Esophagus (tissue), 2 donors: ENCODE measurements at regions not wholly inside any gene's neighbourhood (a gene's known extent, or its start where the extent isn't known, plus 50 kb on each side); places are given as distances from the start of the nearest gene placed in this dataset.

Source experiments
- H3K27ac ChIP-seq, 2 donors: one replicate each; pipeline ENCODE4 v1.5.1; 2013; ENCODE audit warnings: low read depth in 2 of 2, mild to moderate bottlenecking in 2 of 2, inconsistent platforms in 1 of 2, low read length in 1 of 2, moderate library complexity in 1 of 2
- H3K27me3 ChIP-seq, 2 donors: one replicate each; pipeline ENCODE4 v1.6.1; 2013; ENCODE audit warnings: low read length in 2 of 2, control low read depth in 1 of 2, mild to moderate bottlenecking in 1 of 2; ENCODE audit not compliant: insufficient read depth in 2 of 2, control insufficient read depth in 1 of 2
- H3K36me3 ChIP-seq, 2 donors: one replicate each; pipeline ENCODE4 v1.6.1; 2013; ENCODE audit warnings: low read length in 1 of 2; ENCODE audit not compliant: control insufficient read depth in 2 of 2, insufficient read depth in 2 of 2
- H3K4me1 ChIP-seq, 2 donors: one replicate each; pipeline ENCODE4 v1.6.1; 2013; ENCODE audit warnings: low read length in 1 of 2; ENCODE audit not compliant: control insufficient read depth in 2 of 2, insufficient read depth in 2 of 2
- H3K4me3 ChIP-seq, 2 donors: one replicate each; pipeline ENCODE4 v1.5.1; 2013; ENCODE audit warnings: low read length in 2 of 2, mild to moderate bottlenecking in 2 of 2, low read depth in 1 of 2, moderate library complexity in 1 of 2
- H3K9me3 ChIP-seq, 2 donors: one replicate each; pipeline ENCODE4 v1.6.1; 2013; ENCODE audit warnings: mild to moderate bottlenecking in 2 of 2, low read depth in 1 of 2, low read length in 1 of 2, moderate library complexity in 1 of 2; ENCODE audit not compliant: control insufficient read depth in 2 of 2, insufficient read depth in 1 of 2
- WGBS, 2 donors: extraction: QIAGEN DNeasy Blood & Tissue Kit; methylation state at CpG; one replicate each; pipeline ENCODE4 v1.1.7; 2013; 5-methylcytosine and 5-hydroxymethylcytosine counted together
- donor health status: healthy with polysubstance abuse.
- donor health status: Bipolar disorder and iron deficiency.

DNA sequence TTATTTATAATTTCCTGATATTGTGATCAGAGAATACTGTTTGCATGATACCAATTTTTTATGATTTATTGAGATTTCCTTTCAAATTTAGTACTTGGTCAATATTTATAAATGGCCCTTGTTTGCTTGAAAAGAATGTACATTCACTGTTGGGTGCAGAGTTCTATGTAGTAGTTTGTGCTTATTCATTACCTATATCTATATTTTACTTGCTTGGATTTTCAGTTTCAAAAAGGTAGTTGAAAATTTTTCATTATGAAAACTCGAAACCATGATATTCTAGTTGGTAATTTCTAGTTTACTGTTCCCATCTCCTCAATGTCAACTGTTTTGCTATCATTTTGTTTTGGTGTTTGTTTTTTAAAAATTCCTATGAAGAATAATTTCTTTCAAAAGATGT lies 155.7 kb downstream of the AASDHPPT start:
- no peaks in the 10 kb centered on the region for H3K27me3 ChIP-seq
- H3K4me1 ChIP-seq = no peaks in the 10 kb centered on the region
- H3K27ac ChIP-seq = no peak overlapping the region
- H3K9me3 ChIP-seq = peaks cover 0 to 2% of the 10 kb centered on the region in 2 donors
- no peaks in the 10 kb centered on the region for H3K36me3 ChIP-seq
- 81 to 84% methylated on average over 1 of the region's 1 CpG for WGBS, 2 donors
- no peak overlapping the region for H3K4me3 ChIP-seq

DNA sequence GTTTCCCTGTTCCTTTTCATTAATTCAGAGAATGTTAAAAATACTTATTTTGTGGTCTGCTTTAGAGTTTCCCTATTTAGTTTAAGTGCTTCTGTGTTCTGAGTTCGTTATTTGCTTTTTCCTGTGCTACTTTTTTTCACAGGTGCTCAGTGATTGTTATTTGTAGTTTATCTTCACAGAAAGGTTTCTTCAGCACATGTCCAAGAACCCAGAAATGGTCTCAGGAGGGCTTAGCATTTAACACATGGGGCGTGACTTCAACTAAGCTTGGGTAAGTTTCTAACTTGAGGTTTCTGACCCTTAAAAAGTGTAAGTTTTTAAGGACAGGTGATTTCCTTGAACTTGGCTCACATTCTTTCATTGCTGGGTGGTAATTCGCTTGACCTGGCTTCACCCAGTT lies 157.3 kb downstream of the AASDHPPT start:
- Histone ChIP-seq H3K9me3 (no peaks in the 10 kb centered on the region), H3K27me3 (no peaks in the 10 kb centered on the region), H3K4me3 (no peak overlapping the region), H3K4me1 (no peaks in the 10 kb centered on the region), H3K36me3 (no peaks in the 10 kb centered on the region), H3K27ac (no peak overlapping the region)
- WGBS, 2 donors = 80% methylated on average over 3 of the region's 3 CpGs

DNA sequence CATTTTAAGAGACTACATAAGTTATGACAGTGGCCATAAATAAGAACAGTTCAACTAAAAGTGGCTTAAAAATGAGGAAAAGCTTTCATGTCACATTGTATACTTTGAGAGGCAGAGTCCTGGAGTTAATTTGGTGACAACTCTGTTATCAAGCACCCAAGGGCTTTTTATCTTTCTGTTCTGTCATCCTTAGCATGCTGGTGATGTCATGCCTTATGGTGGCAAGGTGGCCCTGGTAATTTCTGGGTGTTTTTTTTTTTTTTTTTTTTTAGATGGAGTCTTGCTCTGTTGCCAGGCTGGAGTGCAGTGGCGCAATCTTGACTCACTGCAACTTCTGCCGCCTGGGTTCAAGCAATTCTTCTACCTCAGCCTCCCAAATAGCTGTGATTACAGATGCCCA lies 158.8 kb downstream of the AASDHPPT start:
- Histone ChIP-seq H3K27me3 (no peaks in the 10 kb centered on the region), H3K36me3 (no peaks in the 10 kb centered on the region), H3K4me3 (no peak overlapping the region), H3K9me3 (no peaks in the 10 kb centered on the region), H3K4me1 (no peaks in the 10 kb centered on the region), H3K27ac (no peak overlapping the region)
- WGBS, 2 donors = 96 to 100% methylated on average over 2 of the region's 2 CpGs

DNA sequence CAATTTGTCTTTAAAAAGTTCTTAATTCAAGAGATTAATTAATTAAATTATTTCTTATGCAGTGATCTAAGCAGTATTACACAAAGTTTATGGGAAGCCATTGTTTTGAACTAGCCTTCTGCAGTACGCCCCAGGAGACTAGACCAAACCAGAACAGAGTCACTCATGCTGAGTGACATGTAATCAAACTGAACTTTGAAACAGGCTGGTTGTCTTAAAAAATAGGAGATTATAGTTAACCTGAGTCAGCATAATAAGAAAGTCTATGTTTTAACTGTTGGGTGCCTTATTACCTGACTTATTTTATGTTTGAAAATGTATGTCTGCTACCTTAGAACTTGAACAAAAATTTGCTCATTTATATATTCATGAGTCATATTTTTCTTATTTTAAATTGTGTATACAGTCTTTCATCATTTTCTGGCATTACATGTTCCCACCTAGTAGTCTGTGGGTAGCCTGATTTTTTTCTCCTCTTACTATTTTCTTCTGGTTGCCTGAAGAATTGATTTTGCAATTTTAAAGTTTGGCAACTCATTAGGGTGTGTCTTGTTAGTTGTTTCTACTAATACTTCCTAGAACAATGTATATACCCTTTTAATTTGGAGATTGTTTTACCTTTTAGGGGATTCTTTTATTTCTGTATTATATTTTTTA lies 161.4 kb downstream of the AASDHPPT start:
- H3K4me3 ChIP-seq = no peak overlapping the region
- H3K4me1 ChIP-seq = no peaks in the 10 kb centered on the region
- H3K36me3 ChIP-seq = no peaks in the 10 kb centered on the region
- H3K9me3 ChIP-seq = no peaks in the 10 kb centered on the region
- WGBS, 2 donors = 68 to 74% methylated on average over 1 of the region's 1 CpG
- H3K27me3 ChIP-seq = no peaks in the 10 kb centered on the region
- H3K27ac ChIP-seq = no peak overlapping the region

DNA sequence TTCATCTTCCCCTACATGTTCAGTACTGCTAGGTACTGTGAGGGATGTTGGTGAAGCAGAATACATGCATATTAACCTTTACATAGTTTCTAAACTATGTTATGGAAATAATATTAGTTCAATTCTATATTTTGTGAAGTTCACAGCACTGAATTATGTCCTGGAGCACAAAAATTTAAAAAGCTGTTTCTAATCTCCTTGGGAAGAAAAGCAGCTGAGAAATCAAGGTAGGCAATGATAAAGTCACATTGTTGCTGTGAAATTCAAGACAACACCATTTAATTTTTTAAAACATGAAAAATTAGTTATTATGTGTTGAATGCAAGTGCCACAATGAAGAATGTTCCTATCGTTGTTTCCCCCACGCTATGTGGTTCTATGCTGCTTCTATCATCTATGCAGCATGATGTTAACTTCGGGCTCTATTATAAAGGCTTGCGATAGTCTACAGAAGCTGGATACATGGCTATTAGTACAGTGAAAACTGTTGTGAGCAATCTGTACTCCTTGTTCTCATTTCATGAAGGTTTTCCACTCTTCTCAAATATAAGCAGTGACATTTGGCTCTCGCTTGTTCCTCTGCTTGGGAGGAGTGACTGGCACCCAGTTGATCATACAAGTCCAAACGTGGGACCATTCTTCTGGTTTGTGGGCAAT lies 164.3 kb downstream of the AASDHPPT start:
- H3K36me3 ChIP-seq = no peaks in the 10 kb centered on the region
- H3K4me3 ChIP-seq = no peak overlapping the region
- no peaks in the 10 kb centered on the region for H3K27me3 ChIP-seq
- H3K4me1 ChIP-seq = no peaks in the 10 kb centered on the region
- 79 to 87% methylated on average over 6 of the region's 6 CpGs for WGBS, 2 donors
- H3K27ac ChIP-seq = no peak overlapping the region
- no peaks in the 10 kb centered on the region for H3K9me3 ChIP-seq

DNA sequence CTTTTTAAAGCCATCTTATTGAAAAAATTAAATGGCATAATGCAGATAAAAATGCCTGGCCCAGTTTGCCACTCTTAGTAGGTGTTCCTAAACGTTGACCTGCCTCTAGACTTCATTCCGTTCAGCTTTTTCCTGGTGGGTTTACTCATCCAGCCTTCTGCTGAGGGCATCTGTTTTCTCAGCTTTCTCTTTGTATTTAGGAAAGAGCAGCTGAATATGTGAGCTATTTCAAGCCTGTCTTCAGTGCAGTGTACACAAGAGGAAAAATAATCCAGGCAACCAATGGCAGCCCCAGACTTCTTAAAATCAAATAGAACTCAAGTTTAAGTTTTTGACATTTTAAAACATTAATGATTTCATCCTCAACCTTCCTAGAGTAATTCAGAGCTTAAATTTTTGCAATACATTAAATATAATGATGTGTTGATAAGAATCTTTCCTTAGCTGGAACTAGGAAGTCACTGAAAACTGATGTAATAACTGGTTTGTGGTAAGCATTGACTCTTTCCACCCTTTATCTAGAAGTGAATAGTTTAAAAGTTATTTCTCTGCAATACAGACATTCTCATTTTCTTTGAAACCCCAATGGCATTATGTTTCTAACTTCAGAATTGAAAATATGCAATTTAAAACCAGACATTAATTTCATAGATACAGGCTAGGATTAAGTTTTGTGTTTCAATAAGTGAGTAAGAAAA lies 165.4 kb downstream of the AASDHPPT start:
- H3K27me3 ChIP-seq = no peaks in the 10 kb centered on the region
- WGBS, 2 donors = 28 to 49% methylated on average over 2 of the region's 2 CpGs
- no peaks in the 10 kb centered on the region for H3K9me3 ChIP-seq
- no peak overlapping the region for H3K4me3 ChIP-seq
- H3K4me1 ChIP-seq = no peaks in the 10 kb centered on the region
- H3K36me3 ChIP-seq = no peaks in the 10 kb centered on the region
- H3K27ac ChIP-seq = no peak overlapping the region

DNA sequence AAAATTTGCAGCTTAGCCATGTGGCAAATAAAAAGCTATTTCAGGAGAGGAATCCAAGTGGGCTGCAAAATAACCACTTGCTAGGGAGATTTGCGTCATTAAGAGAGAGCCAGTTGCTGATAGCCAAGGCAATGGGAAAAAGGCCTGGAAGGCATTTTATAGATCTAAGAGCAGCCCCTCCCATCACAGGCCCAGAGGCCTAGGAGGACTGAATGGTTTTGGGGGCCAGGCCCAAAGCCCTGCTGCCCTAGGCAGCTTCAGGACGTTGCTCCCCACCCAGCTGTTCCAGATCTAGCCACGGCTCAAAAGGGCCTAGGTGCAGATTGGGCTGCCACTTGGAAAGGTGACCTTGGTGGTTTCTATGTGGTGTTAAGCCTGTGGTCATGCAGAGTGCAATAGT lies 169.0 kb downstream of the AASDHPPT start:
- Histone ChIP-seq H3K27me3 (no peaks in the 10 kb centered on the region), H3K9me3 (peaks cover 0 to 4% of the 10 kb centered on the region in 2 donors), H3K27ac (no peak overlapping the region), H3K4me1 (no peaks in the 10 kb centered on the region), H3K4me3 (no peak overlapping the region), H3K36me3 (no peaks in the 10 kb centered on the region)
- WGBS, 2 donors = 49 to 85% methylated on average over 3 of the region's 3 CpGs

DNA sequence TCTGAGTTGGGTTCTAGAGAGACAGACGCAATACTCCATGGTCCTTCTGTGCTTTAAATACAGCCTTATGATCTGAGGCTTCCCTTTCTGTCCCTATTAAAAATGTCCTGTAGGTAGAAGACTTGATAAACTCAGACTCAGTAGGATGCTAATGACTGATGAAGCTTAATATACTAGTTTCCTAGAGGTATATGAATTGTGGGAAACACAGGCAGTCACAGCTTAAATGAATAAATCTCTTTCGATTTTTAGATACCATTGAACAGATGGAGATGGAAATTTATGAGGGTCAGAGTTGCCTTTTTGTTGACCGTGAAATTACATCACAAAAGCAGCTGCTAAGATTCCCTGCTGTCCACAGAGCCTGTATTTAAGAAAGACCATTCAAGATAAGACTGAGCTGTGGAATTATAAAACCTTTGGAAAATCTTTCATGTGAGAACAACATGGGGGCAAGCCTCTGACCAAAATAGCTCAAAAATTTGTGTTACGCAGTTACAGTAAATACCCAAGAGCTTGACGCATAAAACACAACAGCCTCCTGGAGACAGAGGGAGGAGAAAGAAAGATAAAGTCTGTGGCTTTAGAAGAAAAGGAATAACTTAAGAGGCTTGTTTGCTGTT lies 172.3 kb downstream of the AASDHPPT start:
- Histone ChIP-seq H3K9me3 (peaks cover 0 to 4% of the 10 kb centered on the region in 2 donors), H3K27ac (no peak overlapping the region), H3K4me1 (no peaks in the 10 kb centered on the region), H3K27me3 (no peaks in the 10 kb centered on the region), H3K36me3 (no peaks in the 10 kb centered on the region), H3K4me3 (no peak overlapping the region)
- WGBS, 2 donors = 69 to 74% methylated on average over 5 of the region's 5 CpGs

DNA sequence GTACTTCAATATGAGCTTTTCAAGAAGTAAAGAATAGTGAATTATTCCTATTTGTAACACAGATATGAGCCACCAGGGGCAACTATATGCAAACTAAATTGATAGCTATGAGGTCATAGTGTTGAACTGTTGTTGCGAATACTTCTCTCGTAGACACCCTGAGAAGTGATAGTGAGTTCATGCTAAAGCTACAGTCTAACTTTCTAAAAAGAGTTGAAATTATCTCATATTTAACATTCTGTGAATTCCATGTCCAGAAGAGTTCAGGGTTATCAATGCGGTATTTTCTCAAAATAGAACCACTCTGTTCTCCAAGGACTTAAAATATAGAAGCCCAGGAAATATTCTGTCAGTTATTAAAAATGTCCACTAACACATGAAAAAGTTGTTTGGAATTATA lies 185.4 kb downstream of the AASDHPPT start:
- no peak overlapping the region for H3K4me3 ChIP-seq
- no peak overlapping the region for H3K27ac ChIP-seq
- WGBS, 2 donors = 84 to 85% methylated on average over 3 of the region's 3 CpGs
- no peaks in the 10 kb centered on the region for H3K36me3 ChIP-seq
- no peaks in the 10 kb centered on the region for H3K27me3 ChIP-seq
- H3K9me3 ChIP-seq = no peaks in the 10 kb centered on the region
- no peaks in the 10 kb centered on the region for H3K4me1 ChIP-seq
